Liver (tissue), 3 donors: ENCODE measurements at regions not wholly inside any gene's neighbourhood (a gene's known extent, or its start where the extent isn't known, plus 50 kb on each side); places are given as distances from the start of the nearest gene placed in this dataset.

Experiments
- CTCF ChIP-seq: fragments of 150-350 bp; IDR thresholded peaks from 2 replicates; pipeline ENCODE4 v1.5.1; 2017; ENCODE audit warnings: improper control_type of control experiment, low read depth, low read length; ENCODE audit not compliant: missing input control
- NR2F2 ChIP-seq: IDR thresholded peaks from 2 replicates; pipeline ENCODE4 v1.6.1; 2016; ENCODE audit warnings: antibody characterized with exemption
- YY1 ChIP-seq: IDR thresholded peaks from 2 replicates; pipeline ENCODE4 v1.6.1; 2016; ENCODE audit warnings: antibody characterized with exemption, mild to moderate bottlenecking
- ZBTB33 ChIP-seq: IDR thresholded peaks from 2 replicates; pipeline ENCODE4 v1.6.1; 2016; ENCODE audit warnings: antibody characterized with exemption
- donor health status: healthy.
- donor health status: healthy.

- TF ChIP-seq YY1 = no peak
- TF ChIP-seq CTCF = no peak
- no peak for TF ChIP-seq NR2F2
- TF ChIP-seq ZBTB33 = no peak
These were observed 65.5 kb downstream of the GNG10 start for GRCh38 chr9:111726949-111727348.
